ENCODE measurements at regions not wholly inside any gene's neighbourhood (a gene's known extent, or its start where the extent isn't known, plus 50 kb on each side); places are given as distances from the start of the nearest gene placed in this dataset.

- TF ChIP-seq ZNF274 (IDR thresholded peaks at IDR 0.05; ENCODE audit: low read depth, low read length) (no peak), YY1 (IDR thresholded peaks at IDR 0.05; ENCODE audit: insufficient read depth, insufficient read length) (no peak)
Measured at GRCh38 chr13:73833325-73834070, 300.7 kb downstream of the KLF12 start.
